Mesendoderm (in vitro differentiated cells): ENCODE measurements at regions not wholly inside any gene's neighbourhood (a gene's known extent, or its start where the extent isn't known, plus 50 kb on each side); places are given as distances from the start of the nearest gene placed in this dataset.

Source experiments
- DNase-seq: peaks from one replicate; pipeline ENCODE4 v3.0.0; 2013
- H2AK5ac ChIP-seq: 2 replicates; pipeline ENCODE4 v1.6.1; 2013; ENCODE audit warnings: low read length, inconsistent platforms
- H2BK120ac ChIP-seq: 2 replicates; pipeline ENCODE4 v1.6.1; 2013; ENCODE audit warnings: low read depth, mild to moderate bottlenecking, low read length, moderate library complexity, mixed read lengths
- H2BK15ac ChIP-seq: replicated peaks from 2 replicates; pipeline ENCODE4 v1.6.1; 2013; ENCODE audit warnings: low read depth, mild to moderate bottlenecking, moderate library complexity
- H2BK5ac ChIP-seq: 2 replicates; pipeline ENCODE4 v1.6.1; 2013; ENCODE audit warnings: low read length, inconsistent platforms
- H3K18ac ChIP-seq: 2 replicates; pipeline ENCODE4 v1.6.1; 2013; ENCODE audit warnings: mild to moderate bottlenecking, low read length, mixed read lengths
- H3K23ac ChIP-seq: one replicate; pipeline ENCODE4 v1.6.1; 2013; ENCODE audit warnings: low read length
- H3K27ac ChIP-seq: 2 replicates; pipeline ENCODE4 v1.5.1; 2013; ENCODE audit warnings: low read depth, mild to moderate bottlenecking, inconsistent platforms, low read length, moderate library complexity
- H3K27me3 ChIP-seq: 2 replicates; pipeline ENCODE4 v1.6.1; 2013; ENCODE audit warnings: low read length, control low read depth, mild to moderate bottlenecking, inconsistent platforms; ENCODE audit not compliant: insufficient read depth, poor library complexity
- H3K36me3 ChIP-seq: 2 replicates; pipeline ENCODE4 v1.6.1; 2013; ENCODE audit warnings: low read length, inconsistent platforms; ENCODE audit not compliant: control insufficient read depth, insufficient read depth
- H3K4ac ChIP-seq: one replicate; pipeline ENCODE4 v1.6.1; 2013; ENCODE audit warnings: low read depth, mild to moderate bottlenecking, low read length, moderate library complexity
- H3K4me1 ChIP-seq: 2 replicates; pipeline ENCODE4 v1.6.1; 2013; ENCODE audit warnings: low read depth, low read length, inconsistent platforms; ENCODE audit not compliant: control insufficient read depth
- H3K4me2 ChIP-seq: 2 replicates; pipeline ENCODE4 v1.6.1; 2013; ENCODE audit warnings: low read length
- H3K4me3 ChIP-seq: 2 replicates; pipeline ENCODE4 v1.5.1; 2013; ENCODE audit warnings: mild to moderate bottlenecking, low read length
- H3K56ac ChIP-seq: one replicate; pipeline ENCODE4 v1.6.1; 2013; ENCODE audit warnings: low read length
- H3K79me1 ChIP-seq: 2 replicates; pipeline ENCODE4 v1.6.1; 2013; ENCODE audit warnings: low read length, inconsistent platforms
- H3K79me2 ChIP-seq: 2 replicates; pipeline ENCODE4 v1.6.1; 2013; ENCODE audit warnings: mild to moderate bottlenecking, low read length; ENCODE audit not compliant: control insufficient read depth, insufficient read depth
- H3K9ac ChIP-seq: 2 replicates; pipeline ENCODE4 v1.6.1; 2013; ENCODE audit warnings: low read length, inconsistent platforms
- H4K5ac ChIP-seq: one replicate; pipeline ENCODE4 v1.6.1; 2013; ENCODE audit warnings: low read length
- H4K8ac ChIP-seq: one replicate; pipeline ENCODE4 v1.6.1; 2013; ENCODE audit warnings: low read depth, mild to moderate bottlenecking, control low read depth, low read length, moderate library complexity
- WGBS: extraction: QIAGEN DNeasy Blood & Tissue Kit; methylation state at CpG from one replicate; pipeline ENCODE4 v1.1.7; 2013; ENCODE audit warnings: low lambda C conversion rate, missing lambda C conversion rate; ENCODE audit not compliant: insufficient coverage; ENCODE audit errors: extremely low coverage; 5-methylcytosine and 5-hydroxymethylcytosine counted together

- H2BK15ac ChIP-seq: no peak overlapping the region
- H3K79me2 ChIP-seq: no peaks in the 10 kb centered on the region
- H3K18ac ChIP-seq: no peak overlapping the region
- no peak overlapping the region for H2BK5ac ChIP-seq
- H2BK120ac ChIP-seq: no peak overlapping the region
- no CpG with 5 or more reads among the region's 2 CpGs for WGBS
- no peak overlapping the region for H3K4me2 ChIP-seq
- H3K23ac ChIP-seq: no peak overlapping the region
- no peaks in the 10 kb centered on the region for H3K79me1 ChIP-seq
- no peak for DNase-seq
- no peak overlapping the region for H3K4me3 ChIP-seq
- H3K4ac ChIP-seq: no peak overlapping the region
- H3K4me1 ChIP-seq: no peaks in the 10 kb centered on the region
- H3K36me3 ChIP-seq: no peaks in the 10 kb centered on the region
- no peak overlapping the region for H3K27ac ChIP-seq
- H3K56ac ChIP-seq: no peak overlapping the region
- no peak overlapping the region for H4K5ac ChIP-seq
- no peak overlapping the region for H2AK5ac ChIP-seq
- no peak overlapping the region for H4K8ac ChIP-seq
- H3K9ac ChIP-seq: no peak overlapping the region
- H3K27me3 ChIP-seq: no peaks in the 10 kb centered on the region
These were observed 94.7 kb upstream of the PPM1H start for GRCh38 chr12:63029676-63030075.

GRCh38 chr12:63028951-63029350 is 94.0 kb upstream of the PPM1H start:
- Histone ChIP-seq H3K79me2 (no peaks in the 10 kb centered on the region), H2AK5ac (no peak overlapping the region), H3K27me3 (no peaks in the 10 kb centered on the region), H3K79me1 (no peaks in the 10 kb centered on the region), H2BK5ac (no peak overlapping the region), H3K56ac (no peak overlapping the region), H3K27ac (no peak overlapping the region), H3K9ac (no peak overlapping the region), H3K4ac (no peak overlapping the region), H3K18ac (no peak overlapping the region), H2BK120ac (no peak overlapping the region), H3K36me3 (no peaks in the 10 kb centered on the region), H2BK15ac (no peak overlapping the region), H3K4me2 (no peak overlapping the region), H3K4me1 (no peaks in the 10 kb centered on the region), H3K23ac (no peak overlapping the region), H4K5ac (no peak overlapping the region), H3K4me3 (no peak overlapping the region), H4K8ac (no peak overlapping the region)
- DNase-seq: peak; percentile 15

GRCh38 chr12:63025116-63025515 is 90.2 kb upstream of the PPM1H start:
- Histone ChIP-seq H3K4me1 (no peaks in the 10 kb centered on the region), H3K27me3 (no peaks in the 10 kb centered on the region), H3K4me2 (no peak overlapping the region), H3K23ac (no peak overlapping the region), H3K79me1 (no peaks in the 10 kb centered on the region), H2BK15ac (no peak overlapping the region), H3K36me3 (no peaks in the 10 kb centered on the region), H3K9ac (no peak overlapping the region), H3K79me2 (no peaks in the 10 kb centered on the region), H3K27ac (no peak overlapping the region), H3K56ac (no peak overlapping the region), H2AK5ac (no peak overlapping the region), H2BK5ac (no peak overlapping the region), H4K8ac (no peak overlapping the region), H3K18ac (no peak overlapping the region), H4K5ac (no peak overlapping the region), H3K4me3 (no peak overlapping the region), H2BK120ac (no peak overlapping the region), H3K4ac (no peak overlapping the region)
- no peak for DNase-seq

GRCh38 chr12:63023926-63024325 is 89.0 kb upstream of the PPM1H start:
- H3K9ac ChIP-seq: no peak overlapping the region
- no peak overlapping the region for H2BK120ac ChIP-seq
- no peak overlapping the region for H3K4me2 ChIP-seq
- no peak overlapping the region for H2AK5ac ChIP-seq
- no peaks in the 10 kb centered on the region for H3K4me1 ChIP-seq
- H3K4ac ChIP-seq: no peak overlapping the region
- no peaks in the 10 kb centered on the region for H3K79me2 ChIP-seq
- no peak overlapping the region for H3K4me3 ChIP-seq
- H2BK15ac ChIP-seq: no peak overlapping the region
- H3K23ac ChIP-seq: no peak overlapping the region
- no peak overlapping the region for H3K27ac ChIP-seq
- H3K56ac ChIP-seq: no peak overlapping the region
- no peaks in the 10 kb centered on the region for H3K27me3 ChIP-seq
- H3K18ac ChIP-seq: no peak overlapping the region
- no peak overlapping the region for H4K8ac ChIP-seq
- no peaks in the 10 kb centered on the region for H3K36me3 ChIP-seq
- H3K79me1 ChIP-seq: no peaks in the 10 kb centered on the region
- H2BK5ac ChIP-seq: no peak overlapping the region
- H4K5ac ChIP-seq: no peak overlapping the region
- DNase-seq: no peak

- H2AK5ac ChIP-seq: no peak overlapping the region
- no peak overlapping the region for H2BK15ac ChIP-seq
- H3K18ac ChIP-seq: no peak overlapping the region
- no peaks in the 10 kb centered on the region for H3K79me2 ChIP-seq
- no peaks in the 10 kb centered on the region for H3K27me3 ChIP-seq
- H2BK120ac ChIP-seq: peak overlapping the region; percentile 61
- no peak overlapping the region for H3K4me2 ChIP-seq
- no CpG with 5 or more reads among the region's 6 CpGs for WGBS
- no peak overlapping the region for H3K23ac ChIP-seq
- H2BK5ac ChIP-seq: no peak overlapping the region
- H4K8ac ChIP-seq: peak overlapping the region; percentile 76
- H3K56ac ChIP-seq: no peak overlapping the region
- H3K4me3 ChIP-seq: no peak overlapping the region
- H4K5ac ChIP-seq: no peak overlapping the region
- no peak overlapping the region for H3K27ac ChIP-seq
- no peak overlapping the region for H3K4ac ChIP-seq
- H3K36me3 ChIP-seq: no peaks in the 10 kb centered on the region
- H3K9ac ChIP-seq: no peak overlapping the region
- no peak for DNase-seq
- H3K4me1 ChIP-seq: no peaks in the 10 kb centered on the region
- no peaks in the 10 kb centered on the region for H3K79me1 ChIP-seq
These were observed 86.2 kb upstream of the PPM1H start for GRCh38 chr12:63021116-63021515.

GRCh38 chr12:63020269-63020668 is 85.3 kb upstream of the PPM1H start:
- Histone ChIP-seq H3K4me3 (no peak overlapping the region), H3K36me3 (no peaks in the 10 kb centered on the region), H2AK5ac (no peak overlapping the region), H2BK5ac (no peak overlapping the region), H4K8ac (no peak overlapping the region), H3K79me1 (no peaks in the 10 kb centered on the region), H2BK15ac (no peak overlapping the region), H3K23ac (no peak overlapping the region), H3K18ac (no peak overlapping the region), H4K5ac (no peak overlapping the region), H3K4me1 (no peaks in the 10 kb centered on the region), H3K9ac (no peak overlapping the region), H3K4me2 (no peak overlapping the region), H2BK120ac (peak overlapping the region; percentile 47), H3K27ac (no peak overlapping the region), H3K56ac (no peak overlapping the region), H3K79me2 (no peaks in the 10 kb centered on the region), H3K27me3 (no peaks in the 10 kb centered on the region), H3K4ac (no peak overlapping the region)
- DNase-seq: no peak
